Lower leg skin (tissue), 3 donors: ENCODE measurements at regions not wholly inside any gene's neighbourhood (a gene's known extent, or its start where the extent isn't known, plus 50 kb on each side); places are given as distances from the start of the nearest gene placed in this dataset.

Experiments used
- CTCF ChIP-seq, 3 donors: fragments of 450-650 bp; IDR thresholded peaks; one replicate each; pipeline ENCODE4 v1.5.1; 2016; ENCODE audit warnings: antibody characterized with exemption in 3 of 3, mild to moderate bottlenecking in 3 of 3, moderate library complexity in 2 of 3
- POLR2A ChIP-seq, 2 donors: fragments of 450-650 bp; IDR thresholded peaks; one replicate each; pipeline ENCODE4 v1.6.1; 2016 to 2017; ENCODE audit warnings: antibody characterized with exemption in 2 of 2, mild to moderate bottlenecking in 1 of 2, moderate library complexity in 1 of 2

DNA sequence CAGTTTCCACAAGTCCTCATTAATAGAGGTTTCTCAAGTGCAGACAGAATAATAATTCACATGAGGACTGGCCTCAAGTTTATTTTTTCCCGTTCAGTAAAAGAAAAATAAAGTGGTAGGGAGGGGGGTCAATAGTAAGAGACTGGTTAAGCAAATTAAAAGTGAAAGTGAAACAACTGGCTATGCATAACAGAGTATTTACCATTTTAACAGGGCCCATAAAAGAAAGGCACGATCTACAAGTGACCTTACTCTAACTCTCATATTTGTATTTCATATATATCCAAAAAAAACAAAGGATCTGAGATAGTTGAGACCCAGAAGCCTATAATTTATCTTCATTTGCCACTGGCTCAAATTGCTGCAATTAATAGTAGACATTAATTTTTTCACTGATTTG is 686.3 kb downstream of the NTRK3 start:
- TF ChIP-seq CTCF (IDR thresholded peaks at IDR 0.05), result no peak
- no peak for TF ChIP-seq POLR2A (IDR thresholded peaks at IDR 0.05)
